ENCODE measurements at regions not wholly inside any gene's neighbourhood (a gene's known extent, or its start where the extent isn't known, plus 50 kb on each side); places are given as distances from the start of the nearest gene placed in this dataset.

- TF ChIP-seq CTCF (conservative IDR thresholded peaks at IDR 0.05): no peak; the same call in 2 of the 3 replicates
- Histone ChIP-seq H3K27ac (ENCODE audit: insufficient read length, low read depth, low read length) (no peak overlapping the region), H3K14ac (ENCODE audit: insufficient read depth, low read length) (no peak overlapping the region), H3K79me2 (ENCODE audit: insufficient read depth, low read length) (no peaks in the 10 kb centered on the region), H3K4me1 (ENCODE audit: insufficient read depth, low read length) (no peaks in the 10 kb centered on the region), H3K79me1 (ENCODE audit: insufficient read depth, low read depth, low read length, poor library complexity, severe bottlenecking) (no peaks in the 10 kb centered on the region), H3K56ac (ENCODE audit: insufficient read length, low read depth, low read length) (no peak overlapping the region), H3K18ac (ENCODE audit: insufficient read length, low read depth, low read length) (no peak overlapping the region), H2AFZ (ENCODE audit: low read length) (no peak overlapping the region), H3K9ac (ENCODE audit: extremely low read depth, insufficient read length, low read length) (no peak overlapping the region), H3K9me3 (ENCODE audit: control insufficient read depth, low read depth, low read length) (no peaks in the 10 kb centered on the region), H2BK20ac (ENCODE audit: low read depth, low read length, poor library complexity, severe bottlenecking) (no peak overlapping the region), H3K4ac (ENCODE audit: low read depth, low read length) (no peak overlapping the region), H2BK5ac (ENCODE audit: insufficient read length, low read length) (no peak overlapping the region), H4K91ac (ENCODE audit: insufficient read length, low read depth, low read length) (no peak overlapping the region), H4K20me1 (ENCODE audit: control insufficient read depth, insufficient read depth, insufficient read length) (no peaks in the 10 kb centered on the region), H3K27me3 (ENCODE audit: insufficient read depth, low read length) (no peaks in the 10 kb centered on the region), H3K23me2 (ENCODE audit: insufficient read length, low read depth, low read length, poor library complexity, severe bottlenecking) (no peaks in the 10 kb centered on the region), H2AK5ac (ENCODE audit: insufficient read length, low read length) (no peak overlapping the region), H2BK12ac (ENCODE audit: insufficient read length, low read depth, low read length) (no peak overlapping the region), H3K4me2 (ENCODE audit: insufficient read depth, insufficient read length, low read length) (no peak overlapping the region), H3K23ac (ENCODE audit: insufficient read length, low read depth, low read length) (no peak overlapping the region), H4K5ac (ENCODE audit: insufficient read length, low read depth, low read length) (no peak overlapping the region), H2BK120ac (ENCODE audit: low read depth, low read length, poor library complexity, severe bottlenecking) (no peak overlapping the region), H2BK15ac (ENCODE audit: low read depth, low read length) (no peak overlapping the region), H3T11ph (ENCODE audit: low read length) (no peak overlapping the region), H4K8ac (replicated peaks; ENCODE audit: insufficient read length, low read depth, low read length) (no peak overlapping the region)
- DNase-seq: peak; percentile 18
- peaks cover 0 to under 1% of the 10 kb centered on the region in 2 experiments; a peak in 1 of 4 replicates for H3K4me1 Mint-ChIP-seq
- WGBS (ENCODE audit: extremely low coverage, insufficient read length, low lambda C conversion rate): no CpG with 5 or more reads among the region's 4 CpGs
- H3K27me3 Mint-ChIP-seq (ENCODE audit: low read depth): no peaks in the 10 kb centered on the region; the same call in 1 of the 2 replicates
- no peaks in the 10 kb centered on the region for H3K9me3 Mint-ChIP-seq
- no peak overlapping the region for H3K27ac Mint-ChIP-seq
- no peak overlapping the region for H3K4me3 Mint-ChIP-seq
- no peaks in the 10 kb centered on the region for H3K36me3 Mint-ChIP-seq (ENCODE audit: insufficient read depth in 1 of 3, low read depth in 3 of 3)
These were observed 202.6 kb downstream of the UACA start for GRCh38 chr15:70560617-70561328.
